Activated CD4-positive, alpha-beta T cell treated with anti-CD3 and anti-CD28 coated beads, Interleukin-10, Interleukin-2, amounts not matched to agents 100 ng/mL and 50 ng/mL, durations not matched to agents 16 hours and 8 hours (primary cell): ENCODE measurements at regions not wholly inside any gene's neighbourhood (a gene's known extent, or its start where the extent isn't known, plus 50 kb on each side); places are given as distances from the start of the nearest gene placed in this dataset.

Experiments
- DNase-seq: peaks from one replicate; pipeline ENCODE4 v3.0.0-alpha.2; 2020

DNA sequence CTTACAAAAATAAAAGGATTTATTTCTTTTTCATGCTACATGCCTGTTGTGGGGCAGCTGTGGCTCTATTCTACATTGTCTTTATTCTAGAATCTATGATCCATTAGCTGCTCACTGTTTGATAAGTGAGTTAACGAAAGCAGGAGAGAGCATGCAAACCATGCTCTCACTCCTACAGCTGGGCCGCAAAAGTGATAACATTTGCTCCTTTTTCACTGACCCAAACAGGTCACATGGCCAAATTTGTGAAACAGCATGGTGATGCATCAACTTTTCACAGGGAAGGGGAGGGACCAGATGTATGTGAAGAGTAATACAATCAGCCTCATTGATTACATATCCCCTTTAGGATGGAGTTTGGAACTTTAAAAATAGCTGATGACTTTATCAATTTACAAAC is 456.9 kb upstream of the SYT1 start:
- DNase-seq = no peak

DNA sequence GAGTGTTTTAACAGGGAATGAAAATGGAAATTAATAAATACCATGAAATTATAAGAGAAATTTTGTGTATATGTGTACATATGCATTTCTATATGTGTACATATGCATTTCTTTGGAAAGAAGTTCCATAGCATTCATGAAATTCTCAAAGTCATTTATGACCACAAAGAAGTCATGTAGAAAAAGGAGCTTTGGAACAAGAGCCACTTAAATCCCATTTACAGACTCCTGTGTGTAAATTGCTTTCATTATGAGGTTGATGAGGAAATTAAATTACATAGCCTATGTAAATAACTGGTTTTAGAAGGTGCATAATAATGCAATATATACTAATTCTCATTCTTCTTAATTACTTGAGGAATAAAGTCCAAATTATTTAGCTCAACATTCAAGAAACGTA is 450.5 kb upstream of the SYT1 start:
- no peak for DNase-seq

- no peak for DNase-seq
Observed at GRCh38 chr12:78418919-78419318, 445.7 kb upstream of the SYT1 start.

GRCh38 chr12:78419513-78419912 is 445.1 kb upstream of the SYT1 start:
- DNase-seq = no peak

DNA sequence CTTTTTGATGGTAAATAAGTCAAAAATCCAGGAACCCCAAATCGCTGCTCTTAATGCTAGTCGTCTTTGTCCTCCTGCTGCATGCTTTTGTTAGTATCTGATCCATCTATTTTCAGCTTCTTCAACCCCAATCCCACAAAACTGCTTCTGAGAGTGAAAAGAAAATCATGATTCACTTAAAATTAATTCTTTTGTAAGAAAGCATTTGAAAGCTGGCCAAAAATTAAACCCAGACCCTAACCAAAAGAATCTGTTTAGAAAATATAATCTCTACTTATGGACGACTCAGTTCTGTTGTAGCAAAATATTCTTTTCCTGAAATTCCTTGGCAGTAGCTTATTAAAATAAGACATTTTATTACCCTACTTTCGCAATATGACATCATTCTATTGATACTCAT is 443.6 kb upstream of the SYT1 start:
- no peak for DNase-seq

GRCh38 chr12:78430551-78430950 is 434.0 kb upstream of the SYT1 start:
- DNase-seq = no peak

DNA sequence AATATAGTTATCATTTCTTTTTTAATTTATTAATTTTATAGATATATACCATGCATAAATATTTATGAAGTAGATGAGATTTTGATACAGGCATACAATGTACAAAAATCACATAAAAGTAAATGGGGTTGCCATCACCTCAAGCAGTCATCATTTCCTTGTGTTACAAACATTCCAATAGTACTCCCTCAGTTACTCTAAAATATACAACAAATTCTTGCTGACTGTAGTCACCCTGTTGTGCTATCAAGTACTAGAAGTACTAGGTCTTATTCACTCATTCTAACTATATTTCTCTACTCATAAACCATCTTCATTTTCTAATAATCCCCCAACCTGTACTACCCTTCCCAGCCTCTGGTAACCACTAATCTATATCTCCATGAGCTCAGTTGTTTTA is 432.6 kb upstream of the SYT1 start:
- DNase-seq = no peak

GRCh38 chr12:78439666-78440065 is 424.9 kb upstream of the SYT1 start:
- DNase-seq = no peak

DNA sequence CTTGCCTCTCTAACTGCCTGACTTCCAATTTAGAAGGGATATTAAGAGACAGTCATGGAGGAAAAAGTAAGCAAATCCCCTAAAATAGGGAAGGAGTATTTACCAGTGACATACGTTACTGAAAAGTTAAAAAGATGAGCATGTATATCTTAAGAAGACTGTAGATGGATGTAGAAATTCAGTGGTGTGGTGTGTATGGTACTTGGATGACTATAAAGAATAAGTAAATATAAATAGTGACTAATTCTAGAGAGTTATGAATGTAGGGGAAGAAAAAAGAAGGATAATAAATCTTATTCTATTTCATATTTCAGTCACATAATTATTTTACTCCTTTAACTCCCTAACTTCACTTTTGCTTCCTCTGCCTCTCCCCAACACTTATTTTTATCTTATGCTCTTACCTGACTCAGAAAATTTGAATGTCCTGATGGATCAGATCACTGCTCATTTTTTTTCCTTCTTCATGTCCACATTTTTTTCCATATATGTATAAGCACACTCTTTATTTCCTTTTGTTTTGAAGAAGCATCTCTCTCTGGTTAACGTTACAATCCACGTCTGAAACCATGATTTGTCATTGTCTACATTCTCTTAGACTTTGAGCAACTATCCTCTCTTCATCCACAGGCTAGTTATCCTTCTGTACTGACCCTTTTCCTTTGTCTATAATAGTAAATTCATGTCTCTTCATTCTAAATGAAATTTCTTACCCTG is 422.7 kb upstream of the SYT1 start:
- no peak for DNase-seq

- no peak for DNase-seq
Observed at GRCh38 chr12:78442454-78442801, 422.1 kb upstream of the SYT1 start.

- no peak for DNase-seq
Observed at GRCh38 chr12:78446555-78446954, 418.0 kb upstream of the SYT1 start.

GRCh38 chr12:78447373-78447772 is 417.2 kb upstream of the SYT1 start:
- DNase-seq = no peak

DNA sequence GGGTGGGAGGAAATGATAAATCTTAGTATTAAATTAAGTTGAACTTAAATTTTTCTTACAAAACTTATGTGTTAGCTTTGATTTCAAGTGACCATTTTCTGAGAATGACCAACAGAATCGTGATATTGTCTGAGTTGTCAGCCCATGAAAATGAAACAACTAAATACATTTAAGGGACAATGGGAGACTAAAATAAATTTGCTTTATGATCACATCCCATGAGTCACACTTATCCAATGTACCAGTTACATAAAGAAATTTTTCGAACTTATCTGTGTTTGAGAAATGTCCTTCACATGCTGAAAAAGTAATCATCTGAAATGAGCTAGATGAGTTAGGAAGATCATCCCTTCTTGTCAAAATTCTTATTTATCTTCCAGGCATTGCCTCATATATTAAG is 415.9 kb upstream of the SYT1 start:
- DNase-seq = no peak

DNA sequence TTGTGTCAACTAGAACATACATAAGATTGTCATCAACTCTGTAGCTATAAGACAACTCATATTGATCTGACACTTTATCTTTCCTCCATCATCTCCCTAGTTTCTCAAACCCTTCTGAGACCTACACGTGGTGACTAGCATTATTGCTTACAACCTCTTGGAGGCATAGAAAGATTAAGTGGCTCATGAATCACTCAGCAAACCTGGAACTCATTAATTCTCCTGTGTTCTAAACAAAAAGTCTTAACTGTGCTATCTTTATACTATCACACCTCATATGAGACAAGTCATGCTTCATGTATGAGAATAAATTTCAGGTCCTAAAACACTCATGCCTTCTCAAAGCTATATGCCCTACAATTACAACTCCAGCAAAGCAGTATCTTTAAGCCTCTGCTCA is 408.6 kb upstream of the SYT1 start:
- DNase-seq = no peak

DNA sequence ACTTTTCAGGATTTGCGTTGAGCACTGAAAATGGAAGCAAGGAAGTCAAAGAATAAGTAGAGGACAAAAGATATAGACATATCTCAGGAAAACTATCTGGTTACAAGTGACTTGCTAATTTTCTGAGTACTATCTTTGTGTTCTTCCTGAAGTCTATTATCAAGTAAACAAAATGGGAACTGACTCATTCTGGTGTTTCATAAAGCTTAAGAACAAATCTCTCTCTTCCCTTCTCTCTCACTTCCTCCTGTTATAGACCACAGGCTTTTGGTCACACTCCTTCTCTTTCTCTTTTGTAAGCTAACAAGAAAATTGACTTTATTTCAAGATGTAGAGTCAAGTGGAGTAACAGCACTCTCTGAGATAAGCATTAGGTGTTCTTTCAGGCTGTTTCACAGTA is 406.6 kb upstream of the SYT1 start:
- no peak for DNase-seq

DNA sequence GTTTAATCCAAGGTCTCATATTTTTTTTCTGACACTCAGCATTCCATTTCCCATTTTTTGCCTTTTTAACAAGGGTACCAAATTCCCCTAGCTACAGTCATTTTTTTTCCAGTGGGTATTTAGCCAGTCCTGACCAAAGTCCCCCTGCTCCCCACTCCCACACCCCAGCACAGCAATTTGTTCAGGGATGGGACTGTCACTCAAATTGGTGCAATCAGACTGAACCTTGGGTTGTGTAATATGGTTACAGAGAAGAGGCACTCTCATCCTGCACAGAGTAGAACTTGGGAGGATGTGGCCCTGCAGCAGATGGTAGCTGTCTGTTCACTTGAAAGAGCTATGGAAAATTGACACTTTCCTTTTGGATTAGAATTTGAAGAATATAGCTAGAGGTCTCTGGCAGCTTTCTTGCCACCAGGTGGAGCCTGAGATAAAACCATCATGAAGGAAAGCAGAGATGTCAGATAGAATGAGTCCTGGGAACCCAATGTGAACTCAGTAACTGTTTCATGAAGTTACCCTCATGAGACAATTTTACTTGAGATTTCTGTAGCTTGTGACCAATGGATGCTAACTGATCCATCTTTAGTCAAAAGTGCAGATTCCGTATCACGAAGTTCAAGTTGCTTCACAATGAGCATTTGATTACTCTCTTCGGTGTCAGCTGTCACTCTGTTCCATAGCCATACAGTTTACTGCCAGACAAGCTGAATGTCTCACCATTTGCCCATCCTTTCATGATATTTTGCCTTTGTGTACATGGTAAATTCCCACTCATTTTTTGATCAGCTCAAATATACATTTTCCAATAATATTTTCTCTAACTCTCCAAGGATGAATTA is 394.0 kb upstream of the SYT1 start:
- no peak for DNase-seq

DNA sequence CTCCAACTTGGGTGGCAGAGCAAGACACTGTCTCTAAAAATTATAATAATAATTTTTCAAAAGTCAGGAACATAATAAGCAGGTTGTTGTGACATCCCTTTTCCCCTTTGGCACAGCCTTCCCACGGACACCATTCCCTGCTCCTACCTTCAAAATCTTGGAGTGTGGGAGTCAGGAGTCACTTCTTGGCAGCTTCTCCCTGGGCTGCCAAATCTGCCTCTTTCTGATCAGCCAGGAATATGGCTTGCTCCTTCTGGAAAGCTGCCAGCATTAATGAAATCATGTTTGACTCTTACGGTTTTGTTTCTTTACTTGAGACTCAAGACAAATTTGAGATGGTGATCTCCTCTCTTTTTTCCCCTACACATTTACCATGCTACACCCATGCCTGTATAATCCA is 391.4 kb upstream of the SYT1 start:
- DNase-seq = no peak

DNA sequence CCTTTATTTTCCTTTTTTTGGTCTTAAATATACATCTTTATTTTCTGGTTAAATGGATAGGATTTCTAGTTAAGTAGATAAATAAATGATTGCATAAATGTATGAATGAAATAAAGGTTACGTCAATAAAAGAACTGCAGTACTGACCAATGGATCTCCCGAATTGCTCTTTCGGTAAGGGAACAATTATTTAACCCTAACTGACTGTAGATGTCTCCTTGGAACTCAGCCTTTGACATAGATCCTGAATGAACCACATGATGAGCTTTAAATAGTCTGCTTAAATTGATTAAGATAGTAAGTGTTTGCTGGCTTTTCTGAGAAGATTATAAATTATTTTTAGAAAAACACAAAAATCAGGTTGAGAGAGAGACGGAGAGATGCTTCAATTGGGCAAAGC is 391.0 kb upstream of the SYT1 start:
- no peak for DNase-seq

- no peak for DNase-seq
Observed at GRCh38 chr12:78483767-78484315, 380.7 kb upstream of the SYT1 start.

GRCh38 chr12:78489990-78490389 is 374.6 kb upstream of the SYT1 start:
- DNase-seq = no peak

GRCh38 chr12:78490861-78491260 is 373.7 kb upstream of the SYT1 start:
- no peak for DNase-seq

GRCh38 chr12:78494911-78495310 is 369.7 kb upstream of the SYT1 start:
- DNase-seq = no peak

- DNase-seq = no peak
Observed at GRCh38 chr12:78501825-78502224, 362.7 kb upstream of the SYT1 start.

GRCh38 chr12:78519422-78519821 is 345.2 kb upstream of the SYT1 start:
- no peak for DNase-seq
